ENCODE measurements at regions not wholly inside any gene's neighbourhood (a gene's known extent, or its start where the extent isn't known, plus 50 kb on each side); places are given as distances from the start of the nearest gene placed in this dataset.

DNA sequence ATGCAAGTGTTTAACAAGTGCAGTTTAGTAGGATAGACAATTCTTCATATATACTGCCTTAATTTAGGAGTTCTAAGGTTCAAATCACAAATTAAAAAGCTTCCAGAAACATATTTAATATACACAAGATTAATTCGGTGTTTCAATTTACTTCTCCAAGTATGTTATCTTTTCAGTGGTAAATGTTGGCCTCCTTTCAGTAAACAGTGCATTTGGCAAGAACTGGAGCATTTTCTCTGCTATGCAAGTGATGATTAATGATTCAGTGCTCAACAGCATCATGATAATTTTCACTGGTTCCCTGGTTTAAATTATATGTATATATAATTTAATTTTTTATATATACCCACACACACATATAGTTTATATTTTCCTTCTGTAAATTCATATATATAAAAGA, 541.7 kb downstream of the EFNA5 start:
- no peak for DNase-seq

DNA sequence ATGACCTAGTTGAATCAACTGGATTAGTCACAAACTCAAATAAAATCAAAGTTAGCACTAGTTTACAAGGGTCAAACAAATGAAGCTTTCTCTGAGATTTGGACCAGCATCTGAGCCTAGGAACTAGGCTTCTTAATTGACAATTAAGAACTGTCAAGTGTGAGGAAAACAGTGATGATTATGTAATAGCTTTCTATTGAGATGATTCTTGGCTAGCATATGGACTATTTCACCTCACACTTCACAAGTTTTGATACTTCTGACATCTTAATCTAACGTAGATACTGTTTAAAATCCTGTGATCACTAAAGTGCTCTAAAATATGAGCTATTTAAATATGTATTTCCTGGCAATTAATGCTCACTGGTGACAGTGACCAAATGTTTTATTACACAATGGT, 542.9 kb downstream of the EFNA5 start:
- DNase-seq, result no peak

GRCh38 chr5:107126341-107126740, 544.4 kb downstream of the EFNA5 start:
- DNase-seq, result no peak

DNA sequence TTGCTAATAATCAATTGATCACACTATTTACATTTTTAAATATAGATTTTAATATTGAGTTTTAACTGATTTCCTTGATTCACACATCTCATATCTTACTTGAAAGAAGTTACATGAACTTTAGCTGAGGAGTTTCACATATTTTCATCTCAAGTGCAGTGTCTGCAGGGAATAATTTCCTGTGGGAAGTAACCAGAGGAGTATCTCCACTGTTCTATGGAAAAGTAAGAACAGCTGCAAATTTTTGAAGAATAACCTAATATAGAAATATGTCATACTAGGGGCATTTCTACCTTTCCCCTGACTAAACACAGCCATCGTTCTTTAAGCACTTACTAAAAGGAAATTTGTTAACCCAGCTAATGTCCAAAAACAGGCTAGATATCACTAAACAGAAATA, 546.4 kb downstream of the EFNA5 start:
- DNase-seq, result no peak

DNA sequence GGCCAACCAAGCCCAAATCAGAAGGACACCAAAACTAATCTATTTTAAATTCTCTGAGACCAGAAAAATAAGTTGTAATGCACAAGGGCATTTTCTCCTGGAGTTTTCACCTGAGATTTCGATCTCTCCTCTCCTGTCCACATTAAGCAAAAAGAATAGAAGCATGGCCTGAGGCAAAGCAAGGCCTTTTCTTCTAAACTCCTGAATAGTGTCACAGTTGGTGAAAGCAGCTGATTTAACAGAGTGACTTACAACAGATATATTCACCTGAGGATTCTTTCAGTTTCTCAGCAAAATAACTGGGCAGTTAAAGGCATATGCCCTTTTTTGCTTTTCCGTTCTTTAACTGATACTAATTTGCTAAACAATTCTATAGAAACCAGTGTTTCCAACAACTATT, 547.7 kb downstream of the EFNA5 start:
- no peak for DNase-seq

DNA sequence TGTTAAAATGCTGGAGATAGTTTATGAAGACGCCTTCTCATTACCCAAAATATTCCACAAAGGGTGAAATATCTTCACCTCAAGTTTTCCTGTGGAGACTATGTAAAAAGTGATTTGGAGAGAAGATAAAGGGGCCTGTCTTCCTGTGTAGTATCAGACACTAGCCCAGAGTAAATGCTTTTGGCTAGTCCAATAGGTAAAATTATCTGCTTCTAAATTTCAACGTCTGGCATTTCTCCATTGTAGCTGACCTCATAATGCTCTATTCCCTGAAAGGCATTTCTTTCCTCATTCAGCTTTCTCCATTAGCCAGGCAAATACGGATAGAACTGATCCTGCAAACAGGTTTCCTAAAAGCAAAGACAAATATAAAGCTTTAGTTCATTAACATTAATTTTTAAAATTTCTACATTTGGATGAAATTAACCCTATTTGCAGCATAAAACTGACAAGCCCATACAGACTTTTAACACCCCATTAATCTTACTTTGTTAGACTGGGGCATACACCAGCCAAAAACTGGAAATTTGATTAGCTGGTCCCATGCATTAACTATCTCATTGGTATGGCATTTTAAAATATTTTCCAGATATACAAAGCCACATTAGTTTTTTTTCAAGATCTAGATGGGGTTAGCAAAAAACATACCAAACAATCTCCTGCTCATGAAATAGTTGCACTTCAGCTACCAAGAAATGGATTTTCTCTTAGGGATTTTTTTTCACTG, 548.8 kb downstream of the EFNA5 start:
- DNase-seq, result no peak

DNA sequence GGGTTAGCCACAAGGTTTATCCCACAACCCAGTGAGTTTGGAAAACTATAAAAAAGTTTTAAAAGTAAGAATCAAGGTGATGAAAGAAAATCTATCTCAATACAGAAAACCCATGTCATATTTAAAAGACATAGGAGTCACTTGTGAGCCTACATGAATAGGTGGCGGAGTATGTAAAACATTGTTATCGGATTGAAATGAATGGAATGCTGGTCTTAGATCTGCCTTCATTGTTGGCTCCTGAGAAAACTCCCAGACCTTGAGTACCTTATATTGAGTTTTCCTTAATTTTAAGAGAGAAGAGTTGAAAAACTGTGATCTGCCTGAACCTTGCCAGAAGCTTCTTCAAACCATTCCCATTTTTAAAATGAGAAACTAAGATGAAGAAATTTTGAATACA, 551.1 kb downstream of the EFNA5 start:
- no peak for DNase-seq

DNA sequence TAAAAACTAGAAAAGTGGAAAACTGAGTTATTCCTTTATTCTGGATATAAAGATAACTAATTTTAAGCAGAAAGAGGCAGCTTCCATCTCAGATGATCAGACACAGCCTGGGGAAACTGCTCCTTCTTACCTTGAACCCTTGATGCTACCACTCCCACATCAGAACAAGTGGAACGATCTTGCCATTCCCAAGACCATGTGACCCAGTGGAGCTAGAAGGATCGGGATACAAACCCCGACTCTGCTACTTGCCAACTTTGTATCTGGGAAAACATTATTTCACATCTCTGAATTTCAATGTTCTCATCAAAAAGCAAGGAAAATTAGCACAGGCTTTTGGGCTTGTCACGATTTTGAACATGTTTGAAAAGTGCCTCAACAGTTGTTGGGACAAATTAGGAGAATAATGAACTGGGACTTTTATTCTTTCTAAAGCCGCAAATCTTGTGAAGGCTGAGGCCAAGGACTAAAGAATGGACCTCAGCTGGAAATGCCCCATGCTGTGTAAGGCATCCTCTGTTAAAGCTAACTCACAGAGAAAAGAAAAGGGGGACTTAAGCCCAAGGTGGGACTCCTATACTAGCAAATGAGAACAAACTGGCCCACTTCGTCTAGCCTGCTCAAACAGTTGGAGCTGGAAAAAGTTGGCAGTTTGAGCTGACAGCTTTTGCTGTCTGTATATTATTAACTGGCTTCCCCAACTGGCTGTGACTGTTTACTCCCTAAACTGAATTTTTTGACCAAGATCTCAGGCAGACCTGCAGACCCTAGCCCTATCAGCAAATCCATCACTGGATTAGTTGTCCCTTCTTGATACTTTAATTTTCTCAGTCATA, 552.3 kb downstream of the EFNA5 start:
- DNase-seq, result no peak

DNA sequence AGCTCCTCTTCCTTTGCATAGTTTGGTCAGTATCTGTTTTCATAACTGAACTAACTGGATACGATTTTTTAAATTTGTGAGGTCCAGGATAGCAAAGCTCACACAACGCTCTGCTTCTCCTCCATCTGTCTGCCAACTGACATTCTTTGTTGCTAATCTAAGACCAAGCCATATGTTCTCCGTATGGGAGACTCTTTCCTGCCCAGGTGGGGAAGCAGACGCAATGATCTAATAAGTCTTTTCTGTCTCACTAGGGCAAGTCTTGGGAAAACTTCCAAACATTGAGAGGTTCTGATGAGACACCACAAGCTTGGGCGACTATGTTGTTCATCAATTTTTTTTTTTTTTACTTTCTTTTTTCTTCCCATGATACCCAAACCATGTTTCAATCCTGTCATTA, 558.5 kb downstream of the EFNA5 start:
- DNase-seq, result no peak

DNA sequence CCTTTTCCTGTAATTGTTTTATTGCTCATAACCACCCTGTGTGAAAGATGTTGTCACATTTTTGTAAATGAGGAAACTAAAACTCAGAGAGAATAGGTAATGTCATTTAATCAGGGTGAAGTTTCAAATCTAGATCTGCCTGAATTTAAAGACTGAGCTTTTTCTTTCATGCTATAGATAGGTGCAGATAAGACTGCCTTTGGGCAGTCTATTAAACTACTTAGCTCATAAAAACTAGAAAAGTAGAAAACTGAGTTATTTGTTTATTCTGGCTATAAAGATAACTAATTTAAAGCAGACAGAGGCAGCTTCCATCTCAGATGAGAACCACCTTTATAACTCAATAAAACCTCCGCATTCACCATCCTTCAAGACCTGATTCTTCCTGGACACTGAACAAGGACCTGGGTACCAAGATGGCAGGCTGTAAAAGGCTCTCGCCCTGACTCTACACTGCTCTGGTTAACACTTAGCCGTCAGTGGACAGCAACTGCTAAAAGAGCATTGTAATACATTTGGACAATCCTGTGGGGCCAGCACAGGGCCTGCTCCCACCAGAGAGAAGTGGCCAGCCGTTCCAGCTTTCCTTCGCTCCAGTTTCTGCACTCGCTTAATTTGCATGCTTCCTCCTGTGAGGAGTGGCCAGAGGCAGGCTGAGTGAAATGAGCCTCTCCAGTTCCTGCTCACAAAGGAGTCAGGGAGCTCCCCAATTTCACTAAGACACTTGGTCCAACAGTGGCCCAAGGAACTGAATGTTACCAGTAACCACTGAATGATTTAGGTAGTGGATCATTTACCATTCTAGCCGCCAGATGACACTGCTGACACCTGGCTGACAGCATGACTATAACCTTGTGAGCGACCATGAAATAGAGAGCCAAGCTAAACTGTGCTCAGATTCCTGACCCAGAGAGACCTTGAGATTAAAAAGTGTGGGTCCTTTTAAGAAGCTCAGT, 566.4 kb downstream of the EFNA5 start:
- DNase-seq, result no peak

DNA sequence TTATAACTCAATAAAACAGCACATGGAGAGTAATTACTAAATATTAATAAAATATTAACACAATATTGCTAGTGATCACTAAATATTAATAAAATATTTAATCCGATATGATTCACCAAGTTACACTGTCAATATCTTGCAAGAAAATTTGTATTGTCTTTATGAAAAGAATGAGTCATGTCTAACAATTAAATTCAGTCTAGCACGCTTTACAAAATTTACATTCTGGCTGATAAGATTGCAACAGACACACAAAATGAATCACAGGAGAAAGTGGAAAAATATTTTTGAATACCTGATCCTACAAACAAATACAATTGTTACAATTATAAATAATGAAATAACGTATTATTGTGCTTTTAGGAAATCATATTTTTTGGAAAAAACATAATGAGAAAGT, 567.2 kb downstream of the EFNA5 start:
- DNase-seq, result no peak

DNA sequence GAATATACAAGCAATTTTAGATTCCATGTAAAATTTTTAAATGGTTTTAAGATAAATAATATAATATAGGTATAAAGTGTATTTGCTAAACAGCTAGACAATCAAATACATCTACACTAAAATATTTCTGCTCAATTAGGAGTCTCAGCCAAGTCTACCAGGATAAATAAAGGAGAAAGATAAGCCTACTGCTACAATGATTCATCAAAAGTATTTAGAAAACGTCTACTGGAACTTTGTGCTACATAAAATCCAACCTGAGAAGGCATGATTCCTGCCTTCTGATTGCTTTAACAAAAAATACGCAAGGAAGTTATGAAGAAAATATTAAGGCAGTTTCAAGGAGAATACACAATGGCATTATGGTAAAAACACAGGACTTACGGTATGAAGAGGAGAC, 570.6 kb downstream of the EFNA5 start:
- no peak for DNase-seq

DNA sequence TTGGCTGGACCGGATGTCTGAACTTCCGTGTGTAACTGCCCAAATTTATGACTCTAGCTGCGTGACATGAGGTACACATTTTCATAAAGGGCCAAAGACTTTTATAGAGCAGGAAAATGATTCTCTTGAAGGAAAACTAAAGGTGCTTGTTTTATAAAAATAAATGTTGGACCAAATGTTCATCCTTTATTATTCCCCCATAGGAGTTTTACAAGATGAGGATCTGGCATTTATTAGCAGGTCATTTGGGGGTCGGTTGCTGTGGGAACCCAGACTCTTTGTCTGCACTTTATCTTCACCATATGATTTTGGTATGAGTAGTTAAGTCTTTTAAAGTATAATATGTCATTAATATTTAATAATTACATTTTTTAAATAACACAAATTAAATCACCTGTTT, 571.2 kb downstream of the EFNA5 start:
- DNase-seq, result no peak

GRCh38 chr5:107092695-107093094, 578.0 kb downstream of the EFNA5 start:
- no peak for DNase-seq

- DNase-seq, result no peak
Observed at GRCh38 chr5:107090506-107090905, 580.2 kb downstream of the EFNA5 start.

GRCh38 chr5:107088907-107089306, 581.8 kb downstream of the EFNA5 start:
- DNase-seq, result no peak

GRCh38 chr5:107085572-107085971, 585.2 kb downstream of the EFNA5 start:
- no peak for DNase-seq

DNA sequence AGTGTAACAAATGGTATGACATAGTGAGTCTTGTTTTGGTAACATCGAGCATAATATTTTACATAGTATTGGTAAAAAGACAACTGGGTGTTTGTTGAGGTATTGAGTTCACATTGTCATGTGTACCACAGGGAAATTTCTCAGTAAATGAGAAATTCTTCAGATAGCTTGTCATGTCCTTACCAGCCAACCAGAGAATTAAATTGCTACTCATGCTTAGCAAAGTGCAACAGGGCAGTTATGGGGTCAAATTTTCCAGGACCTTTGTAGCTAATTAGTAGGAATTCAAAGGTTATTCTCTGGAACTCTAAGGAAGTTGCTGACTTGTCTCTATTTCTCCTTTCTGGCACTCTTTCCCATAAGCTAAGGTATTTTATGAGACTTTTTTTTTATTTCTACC, 595.7 kb downstream of the EFNA5 start:
- no peak for DNase-seq

DNA sequence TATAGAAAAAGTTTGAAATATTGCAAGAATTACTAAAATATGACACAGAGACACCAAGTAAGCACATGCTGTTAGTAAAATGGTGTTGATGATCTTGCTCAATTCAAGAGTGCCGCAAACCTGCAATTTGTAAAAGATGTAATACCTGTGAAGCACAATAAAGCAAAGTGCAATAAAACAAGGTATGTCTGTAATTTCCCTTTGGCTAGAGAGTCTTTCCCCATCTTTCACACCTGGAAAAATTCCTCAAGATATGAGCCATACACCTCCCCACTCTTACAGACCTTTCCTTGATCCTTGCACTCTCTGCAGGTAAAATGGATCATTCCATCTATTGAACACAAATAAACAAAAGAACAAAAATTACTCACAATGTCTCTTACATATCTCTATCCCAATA, 597.8 kb downstream of the EFNA5 start:
- DNase-seq, result no peak

DNA sequence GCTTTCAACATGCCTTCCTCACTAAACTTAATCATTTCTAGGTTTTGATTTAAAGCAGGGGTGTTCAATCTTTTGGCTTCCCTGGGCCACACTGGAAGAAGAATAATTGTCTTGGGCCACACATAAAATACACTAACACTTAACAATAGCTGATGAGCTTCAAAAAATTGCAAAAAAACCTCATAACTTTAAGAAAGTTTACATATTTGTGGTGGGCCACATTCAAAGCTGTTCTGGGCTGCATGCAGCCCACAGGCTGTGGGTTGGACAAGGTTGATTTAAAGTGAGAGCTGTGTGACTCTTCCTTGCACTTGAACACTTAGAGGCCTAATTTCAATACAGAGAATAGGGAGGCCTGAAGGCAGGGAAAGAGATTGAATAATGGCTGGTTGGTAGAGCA, 598.3 kb downstream of the EFNA5 start:
- no peak for DNase-seq

GRCh38 chr5:107068782-107069181, 602.0 kb downstream of the EFNA5 start:
- DNase-seq, result no peak

- DNase-seq, result no peak
Observed at GRCh38 chr5:107067395-107067794, 603.3 kb downstream of the EFNA5 start.

GRCh38 chr5:107063511-107063910, 607.2 kb downstream of the EFNA5 start:
- no peak for DNase-seq
